Right lobe of liver (tissue), 6 donors: ENCODE measurements at regions not wholly inside any gene's neighbourhood (a gene's known extent, or its start where the extent isn't known, plus 50 kb on each side); places are given as distances from the start of the nearest gene placed in this dataset.

Source experiments
- ATAC-seq, 4 donors: fragments of 200-7000 bp; cut with Tn5 transposase; one replicate each; pipeline ENCODE4 v1.9.1; 2020; ENCODE audit warnings: mild to moderate bottlenecking in 4 of 4, moderate library complexity in 4 of 4
- DNase-seq, 3 donors: peaks; one replicate each; pipeline ENCODE4 v3.0.0-alpha.2; 2020
- H3K27ac ChIP-seq, 3 donors: fragments of 200-600 bp; one replicate each; pipeline ENCODE4 v1.8.0; 2022
- H3K27me3 ChIP-seq, 2 donors: fragments of 200-600 bp; one replicate each; pipeline ENCODE4 v1.8.0; 2022
- H3K36me3 ChIP-seq, 4 donors: fragments of 200-600 bp; sonication (generic) in 1 of 4; one replicate each; pipeline versions ENCODE4 v1.5.1 to v1.8.0; 2017 to 2022; ENCODE audit warnings: control low read depth in 1 of 4
- H3K4me1 ChIP-seq, 4 donors: fragments of 200-600 bp; sonication (generic) in 1 of 4; one replicate each; pipeline versions ENCODE4 v1.5.1 to v1.8.0; 2017 to 2022; ENCODE audit warnings: control low read depth in 1 of 4
- H3K4me3 ChIP-seq, 3 donors: fragments of 200-600 bp; one replicate each; pipeline ENCODE4 v1.8.0; 2022
- H3K9me3 ChIP-seq, 4 donors: fragments of 200-600 bp; sonication (generic) in 1 of 4; one replicate each; pipeline versions ENCODE4 v1.5.1 to v1.8.0; 2017 to 2022; ENCODE audit warnings: control low read depth in 1 of 4
- POLR2A ChIP-seq: fragments of 450-650 bp; IDR thresholded peaks from one replicate; pipeline ENCODE4 v1.6.1; 2017; ENCODE audit warnings: antibody characterized with exemption, mild to moderate bottlenecking
- WGBS: methylation state at CpG from one replicate; pipeline ENCODE4 v1.1.6; 2018; ENCODE audit warnings: low coverage, low lambda C conversion rate; ENCODE audit not compliant: insufficient coverage; ENCODE audit errors: missing lambda C conversion rate; 5-methylcytosine and 5-hydroxymethylcytosine counted together
- intact Hi-C, 2 donors: fragments of 100-400 bp; cut with DNase I; formaldehyde crosslinking; loops; one replicate each; pipeline versions ENCODE4 v1.11.2 to v1.14.1; 2022
- TF ChIP-seq, protein P1 (sequence below), 4 donors: fragments of 200-600 bp in 3 of 4; fragments of 450-650 bp in 1 of 4; IDR thresholded peaks; one replicate each; pipeline versions ENCODE4 v1.5.1 to v1.8.0; 2016 to 2022; ENCODE audit warnings: antibody characterized with exemption in 4 of 4, mild to moderate bottlenecking in 2 of 4
- donor health status: DM: no; HTN: yes; CAD: no.
- donor health status: DM: no; HTN: no; CAD: no.
- donor health status: DM: no; HTN: no; CAD: no.
- donor health status: DM: no; HTN: yes; CAD: no.
- donor health status: DM: no; HTN: yes; CAD: no.

DNA sequence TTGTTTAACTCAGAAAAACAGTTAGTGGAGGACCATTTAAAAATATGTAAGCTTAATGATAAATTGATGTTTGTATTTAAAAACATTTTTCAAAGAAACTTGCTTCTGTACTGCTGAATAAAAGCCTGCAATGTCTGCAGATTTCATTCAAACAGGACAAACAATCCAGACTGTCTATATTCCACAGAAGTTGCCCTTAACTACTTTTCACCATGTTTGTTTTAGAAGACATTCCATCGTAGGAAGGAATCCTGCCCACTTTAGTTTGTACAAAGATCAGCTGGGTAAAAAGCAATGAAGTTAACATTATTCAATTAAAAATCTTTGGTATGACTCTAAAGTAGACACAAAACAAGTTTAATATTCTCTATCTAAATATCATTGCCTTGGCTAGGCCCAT lies 195.7 kb upstream of the CCNH start:
- Histone ChIP-seq H3K27me3 (no peaks in the 10 kb centered on the region), H3K36me3 (no peaks in the 10 kb centered on the region), H3K4me1 (no peaks in the 10 kb centered on the region), H3K9me3 (no peaks in the 10 kb centered on the region), H3K27ac (no peak overlapping the region), H3K4me3 (no peak overlapping the region)
- TF ChIP-seq, protein P1, sequence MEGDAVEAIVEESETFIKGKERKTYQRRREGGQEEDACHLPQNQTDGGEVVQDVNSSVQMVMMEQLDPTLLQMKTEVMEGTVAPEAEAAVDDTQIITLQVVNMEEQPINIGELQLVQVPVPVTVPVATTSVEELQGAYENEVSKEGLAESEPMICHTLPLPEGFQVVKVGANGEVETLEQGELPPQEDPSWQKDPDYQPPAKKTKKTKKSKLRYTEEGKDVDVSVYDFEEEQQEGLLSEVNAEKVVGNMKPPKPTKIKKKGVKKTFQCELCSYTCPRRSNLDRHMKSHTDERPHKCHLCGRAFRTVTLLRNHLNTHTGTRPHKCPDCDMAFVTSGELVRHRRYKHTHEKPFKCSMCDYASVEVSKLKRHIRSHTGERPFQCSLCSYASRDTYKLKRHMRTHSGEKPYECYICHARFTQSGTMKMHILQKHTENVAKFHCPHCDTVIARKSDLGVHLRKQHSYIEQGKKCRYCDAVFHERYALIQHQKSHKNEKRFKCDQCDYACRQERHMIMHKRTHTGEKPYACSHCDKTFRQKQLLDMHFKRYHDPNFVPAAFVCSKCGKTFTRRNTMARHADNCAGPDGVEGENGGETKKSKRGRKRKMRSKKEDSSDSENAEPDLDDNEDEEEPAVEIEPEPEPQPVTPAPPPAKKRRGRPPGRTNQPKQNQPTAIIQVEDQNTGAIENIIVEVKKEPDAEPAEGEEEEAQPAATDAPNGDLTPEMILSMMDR (IDR thresholded peaks at IDR 0.05), result no peak
- no peak for TF ChIP-seq POLR2A
- DNase-seq (no peak), ATAC-seq (no peak)
- intact Hi-C loops, result no loop called here
- 29% methylated on average over 1 of the region's 1 CpG for WGBS

DNA sequence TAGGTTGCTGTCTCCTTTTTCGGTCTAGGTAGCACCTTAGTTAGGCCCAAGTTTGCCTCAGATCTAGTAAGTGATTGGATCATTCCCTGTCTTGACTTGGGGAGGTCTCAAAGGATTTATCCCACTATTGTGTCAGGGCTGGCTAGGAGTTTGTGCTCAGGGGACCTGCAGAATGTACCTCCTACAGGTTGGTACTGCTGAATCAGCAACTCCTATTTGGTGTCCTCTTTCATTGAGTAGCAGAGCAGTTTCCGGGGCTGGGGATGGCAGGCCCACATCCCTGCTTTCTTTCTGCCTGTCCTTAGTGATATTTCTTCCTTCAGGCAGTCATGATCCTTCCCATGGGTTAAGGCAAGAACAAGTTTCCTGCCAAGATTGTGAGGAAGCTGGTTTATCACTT lies 192.9 kb upstream of the CCNH start:
- DNase-seq, result no peak
- H3K9me3 ChIP-seq, result no peaks in the 10 kb centered on the region
- WGBS, result 38% methylated on average over 2 of the region's 2 CpGs
- H3K4me1 ChIP-seq, result no peaks in the 10 kb centered on the region
- ATAC-seq, result no peak
- intact Hi-C loops, result no loop called here
- TF ChIP-seq, protein P1 (IDR thresholded peaks at IDR 0.05), result no peak
- no peak for TF ChIP-seq POLR2A
- H3K4me3 ChIP-seq, result no peak overlapping the region
- H3K36me3 ChIP-seq, result no peaks in the 10 kb centered on the region
- no peaks in the 10 kb centered on the region for H3K27me3 ChIP-seq
- H3K27ac ChIP-seq, result no peak overlapping the region

DNA sequence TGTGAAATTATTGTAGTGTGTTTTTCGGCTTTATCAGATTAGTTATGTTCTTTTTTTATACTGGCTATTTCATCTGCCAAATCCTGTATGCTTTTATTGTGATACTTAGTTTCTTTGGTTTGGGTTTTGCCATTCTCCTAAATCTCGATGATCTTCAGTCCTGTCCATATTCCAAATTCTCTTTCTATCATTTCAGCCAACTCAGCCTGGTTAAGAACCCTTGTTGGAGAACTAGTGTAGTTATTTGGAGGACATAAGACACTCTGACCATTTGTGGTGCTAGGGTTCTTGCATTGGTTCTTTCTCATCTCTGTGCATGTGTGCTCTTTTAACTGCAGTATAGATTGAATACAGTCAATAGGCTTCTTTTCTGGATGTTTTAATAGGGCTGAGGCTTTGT lies 187.0 kb upstream of the CCNH start:
- Histone ChIP-seq H3K36me3 (no peaks in the 10 kb centered on the region), H3K4me3 (no peak overlapping the region), H3K27ac (no peak overlapping the region), H3K4me1 (no peaks in the 10 kb centered on the region), H3K9me3 (no peaks in the 10 kb centered on the region), H3K27me3 (no peaks in the 10 kb centered on the region)
- TF ChIP-seq, protein P1 (IDR thresholded peaks at IDR 0.05), result no peak
- TF ChIP-seq POLR2A, result no peak
- intact Hi-C loops, result no loop called here
- WGBS, result 48% methylated on average over 2 of the region's 2 CpGs
- no peak for ATAC-seq
- no peak for DNase-seq

DNA sequence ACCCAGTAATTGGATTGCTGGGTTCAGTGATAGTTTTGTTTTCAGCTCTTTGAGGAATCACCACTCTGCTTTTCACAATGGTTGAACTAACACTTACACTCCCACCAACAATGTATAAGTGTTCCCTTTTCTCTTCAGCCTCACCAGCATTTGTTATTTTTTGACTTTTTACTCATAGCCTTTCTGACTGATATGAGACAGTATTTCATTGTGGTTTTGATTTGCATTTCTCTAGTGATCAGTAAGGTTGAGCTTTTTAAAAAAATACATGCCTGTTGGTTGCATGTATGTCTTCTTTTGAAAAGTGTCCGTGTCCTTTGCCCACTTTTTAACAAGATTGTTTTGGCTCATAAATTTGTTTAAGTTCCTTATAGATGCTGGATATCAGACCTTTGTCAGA lies 185.7 kb upstream of the CCNH start:
- Histone ChIP-seq H3K9me3 (no peaks in the 10 kb centered on the region), H3K36me3 (no peaks in the 10 kb centered on the region), H3K27ac (no peak overlapping the region), H3K4me3 (no peak overlapping the region), H3K4me1 (no peaks in the 10 kb centered on the region), H3K27me3 (no peaks in the 10 kb centered on the region)
- DNase-seq (no peak), ATAC-seq (no peak)
- intact Hi-C loops, result no loop called here
- no peak for TF ChIP-seq POLR2A
- TF ChIP-seq, protein P1 (IDR thresholded peaks at IDR 0.05), result no peak
- 7% methylated on average over 1 of the region's 1 CpG for WGBS

DNA sequence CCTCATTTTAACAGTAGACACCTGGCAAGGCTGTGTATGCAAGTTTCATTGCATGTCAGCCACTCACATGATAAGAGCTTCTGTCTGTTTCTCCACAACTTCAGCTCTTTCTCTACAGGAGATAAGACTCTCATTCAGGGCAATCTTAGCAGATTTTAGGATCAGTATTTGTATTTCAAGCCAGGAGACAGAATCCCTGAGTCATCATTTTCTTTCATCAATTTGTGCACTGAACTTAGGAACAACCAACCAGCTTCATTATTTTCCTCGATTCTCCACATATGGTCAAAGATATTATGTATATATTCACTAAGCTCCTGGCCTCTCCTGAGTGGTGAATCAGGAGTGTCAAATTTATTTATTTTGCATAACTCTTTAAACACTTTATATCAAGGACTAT lies 181.8 kb upstream of the CCNH start:
- intact Hi-C loops, result no loop called here
- Histone ChIP-seq H3K27ac (no peak overlapping the region), H3K9me3 (no peaks in the 10 kb centered on the region), H3K4me3 (no peak overlapping the region), H3K27me3 (no peaks in the 10 kb centered on the region), H3K4me1 (no peaks in the 10 kb centered on the region), H3K36me3 (no peaks in the 10 kb centered on the region)
- ATAC-seq (no peak), DNase-seq (no peak)
- no peak for TF ChIP-seq POLR2A
- TF ChIP-seq, protein P1 (IDR thresholded peaks at IDR 0.05), result no peak
- WGBS, result 21% methylated on average over 1 of the region's 1 CpG
